GM21619 (cell line): ENCODE measurements at regions not wholly inside any gene's neighbourhood (a gene's known extent, or its start where the extent isn't known, plus 50 kb on each side); places are given as distances from the start of the nearest gene placed in this dataset.

Source experiments
- ATAC-seq: cut with Tn5 transposase; IDR thresholded peaks from one replicate; pipeline ENCODE4 v1.9.1; 2021; ENCODE audit not compliant: unreplicated experiment

DNA sequence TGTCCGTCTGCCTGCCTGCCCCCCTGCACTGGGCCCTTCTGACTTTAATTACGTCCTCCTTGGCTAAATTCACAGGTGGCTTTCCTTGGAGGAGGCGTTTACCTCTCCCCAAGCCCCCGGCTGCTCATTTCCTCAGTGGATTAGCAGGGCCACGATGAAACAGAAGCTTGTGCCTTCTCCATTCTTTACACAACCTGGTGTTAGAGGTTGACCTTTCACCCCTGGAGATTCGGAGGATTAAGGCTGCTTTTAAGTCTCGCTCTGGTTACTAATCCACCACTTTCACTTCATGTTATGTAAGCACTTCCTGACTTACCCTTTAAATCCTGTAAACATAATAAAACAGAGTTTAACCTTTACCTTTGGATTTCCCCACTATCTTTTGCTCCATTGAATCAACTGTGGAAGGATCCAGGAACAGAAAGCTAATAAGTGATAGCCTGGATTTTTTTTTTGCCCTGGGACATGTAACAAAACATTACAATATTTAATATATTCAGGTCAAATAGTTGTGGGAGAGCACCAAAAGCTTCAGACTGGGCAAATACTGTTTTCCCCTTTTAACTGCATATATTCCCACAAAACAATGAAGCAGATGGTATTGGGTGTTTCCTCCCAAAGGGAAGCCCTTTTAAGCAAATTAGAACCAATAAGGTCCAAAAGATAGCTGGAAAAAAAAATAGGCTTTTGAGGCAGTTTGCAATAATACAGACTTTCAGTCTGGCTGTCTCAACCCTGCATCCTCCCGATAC is 370.2 kb downstream of the EN1 start:
- no peak for ATAC-seq

- no peak for ATAC-seq
Measured at GRCh38 chr2:118475622-118476205, 371.7 kb downstream of the EN1 start.

DNA sequence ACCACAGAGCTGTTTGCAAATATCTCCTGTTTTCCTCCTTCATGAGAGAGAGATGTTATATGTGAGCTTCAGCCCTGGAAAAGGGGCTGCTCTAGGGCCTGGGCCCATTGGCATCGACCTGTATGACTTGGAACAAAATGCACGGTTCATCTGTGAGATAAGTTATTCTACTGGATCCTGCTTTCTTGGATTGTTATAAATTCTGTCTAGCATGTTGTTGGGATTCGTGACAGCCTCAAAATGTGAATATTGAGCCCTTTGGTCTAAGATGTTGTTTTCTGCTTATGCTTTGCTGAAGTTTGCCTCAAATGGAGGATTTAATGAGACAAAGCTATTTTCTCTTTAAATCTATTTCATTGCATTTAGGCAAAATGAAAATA is 372.9 kb downstream of the EN1 start:
- no peak for ATAC-seq

- ATAC-seq, result no peak
Measured at GRCh38 chr2:118473846-118474540, 373.5 kb downstream of the EN1 start.

- ATAC-seq, result no peak
Measured at GRCh38 chr2:118473241-118473640, 374.2 kb downstream of the EN1 start.

DNA sequence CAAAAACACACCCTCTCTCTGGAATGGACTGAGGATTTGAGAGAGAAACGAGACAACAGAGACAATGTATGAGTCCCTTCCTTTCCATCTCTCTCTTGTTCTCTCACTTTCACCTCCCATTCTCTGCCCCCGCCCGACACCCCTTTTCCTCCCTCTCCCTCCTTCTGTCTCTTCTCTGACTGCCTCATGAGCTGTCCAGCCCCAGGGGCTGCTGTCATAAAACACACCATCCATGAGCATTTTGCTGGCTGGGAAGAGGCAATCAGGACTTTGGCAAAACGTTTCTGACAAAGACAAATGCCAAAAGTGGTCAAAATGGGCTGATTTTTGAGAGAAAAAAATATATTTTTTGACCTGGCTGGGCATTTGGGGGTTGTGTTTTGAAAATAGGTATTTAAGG is 377.2 kb downstream of the EN1 start:
- ATAC-seq, result no peak

DNA sequence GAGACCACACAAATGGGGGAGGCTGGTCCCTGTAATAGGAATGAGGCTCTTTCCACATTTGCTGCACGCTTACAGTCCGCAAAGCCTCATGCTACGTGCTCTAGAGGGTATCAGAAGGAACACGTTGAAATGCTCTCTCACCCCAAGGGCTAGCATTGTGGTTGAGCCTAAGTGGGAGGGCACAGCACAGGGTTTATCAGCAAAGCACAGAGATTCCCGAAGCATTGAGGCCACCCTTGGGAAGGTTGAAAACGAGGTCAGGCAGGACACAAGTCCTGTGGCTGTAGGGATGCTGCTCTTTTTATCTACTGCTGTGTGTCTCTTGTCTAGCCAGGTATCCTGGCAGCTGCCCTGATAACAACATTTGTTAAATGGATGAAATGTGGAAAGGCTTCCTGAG is 378.3 kb downstream of the EN1 start:
- ATAC-seq, result no peak

GRCh38 chr2:118464546-118465265 is 376.4 kb downstream of the INSIG2 start:
- ATAC-seq, result no peak

DNA sequence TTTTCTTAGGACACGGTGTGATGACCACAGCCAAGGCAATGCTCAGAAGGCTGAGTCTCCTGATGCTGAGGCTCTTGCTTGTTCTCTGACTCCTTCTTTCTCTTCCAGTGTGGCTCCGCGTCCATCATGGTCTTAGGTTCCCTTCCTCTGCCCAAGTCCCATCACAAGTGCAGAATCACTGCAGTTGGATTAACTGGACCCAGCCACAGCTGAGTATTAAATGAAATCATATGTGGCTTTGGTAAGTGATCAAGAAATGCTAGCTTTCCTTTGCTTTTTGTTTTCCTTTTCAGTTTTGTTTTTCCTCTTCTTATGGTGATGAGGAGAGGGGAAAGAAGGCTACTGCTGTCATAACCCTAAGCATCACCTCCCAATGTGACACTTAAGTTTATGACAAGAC is 375.8 kb downstream of the INSIG2 start:
- ATAC-seq, result no peak

DNA sequence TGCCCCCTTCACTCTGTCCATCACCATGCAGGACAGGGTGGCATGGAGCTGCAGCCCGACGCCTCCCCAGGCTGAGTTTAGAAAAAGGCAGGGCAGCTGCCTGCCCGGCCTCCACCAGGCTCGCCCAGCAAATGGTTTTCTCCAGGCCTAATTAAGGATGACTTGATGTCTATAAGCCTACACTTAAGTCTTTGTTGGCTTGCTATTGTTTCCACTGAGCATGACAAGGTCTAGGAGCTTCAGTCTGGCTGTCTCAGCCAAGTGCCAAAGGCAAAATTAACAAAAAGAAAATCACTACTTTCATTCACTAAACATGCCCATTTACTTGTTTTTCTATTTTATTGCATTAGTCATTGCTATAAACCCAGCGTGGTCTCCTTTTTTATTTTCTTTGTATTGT is 372.2 kb downstream of the INSIG2 start:
- ATAC-seq, result no peak

GRCh38 chr2:118459426-118459825 is 371.2 kb downstream of the INSIG2 start:
- ATAC-seq, result no peak

DNA sequence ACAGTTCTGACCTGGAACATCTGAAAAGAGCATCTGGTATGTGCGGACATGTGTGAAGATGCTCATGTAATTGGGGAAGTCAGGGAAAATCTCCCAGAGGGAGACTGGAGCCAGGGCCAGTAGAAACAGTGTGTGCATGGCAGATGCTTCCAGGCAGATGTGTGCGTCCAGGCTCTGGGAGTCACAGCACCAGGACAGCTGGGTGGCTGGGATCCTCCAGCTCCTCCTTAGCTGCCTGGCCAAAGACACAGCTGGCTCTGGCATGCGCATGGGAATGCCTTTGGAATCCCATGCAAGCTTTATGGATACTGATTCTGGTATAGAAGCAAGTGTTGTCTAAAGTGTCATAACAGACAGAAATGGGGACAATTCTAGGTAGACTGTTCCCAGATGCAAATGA is 369.7 kb downstream of the INSIG2 start:
- no peak for ATAC-seq

- no peak for ATAC-seq
Measured at GRCh38 chr2:118449401-118449800, 361.1 kb downstream of the INSIG2 start.

GRCh38 chr2:118443596-118443995 is 355.3 kb downstream of the INSIG2 start:
- no peak for ATAC-seq

DNA sequence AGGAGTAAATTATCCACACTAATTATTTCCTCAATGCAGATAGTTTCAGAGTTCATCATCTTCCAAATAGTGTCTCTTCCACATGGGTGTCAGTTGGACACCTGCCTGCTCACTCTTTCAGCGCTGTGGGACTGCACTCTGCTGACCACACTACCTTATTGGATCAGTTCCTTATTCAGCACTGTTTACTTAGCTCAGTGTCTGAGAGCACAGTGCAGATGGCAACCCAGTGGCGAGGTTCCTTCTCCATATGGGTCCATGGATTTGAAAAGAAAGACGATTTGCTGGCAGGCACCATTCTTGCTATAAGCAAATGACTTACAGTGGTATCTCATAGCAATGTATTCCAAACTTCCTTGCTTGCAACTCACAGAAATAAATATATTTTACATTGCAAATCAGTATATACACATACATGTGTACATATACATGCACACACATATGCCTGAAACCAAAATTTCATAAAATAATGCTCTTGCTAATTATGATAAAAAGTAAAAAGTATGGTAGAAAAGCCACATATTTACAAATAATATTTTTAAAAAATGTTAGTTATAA is 354.8 kb downstream of the INSIG2 start:
- no peak for ATAC-seq

- no peak for ATAC-seq
Measured at GRCh38 chr2:118442046-118442445, 353.8 kb downstream of the INSIG2 start.

- no peak for ATAC-seq
Measured at GRCh38 chr2:118440404-118441098, 352.3 kb downstream of the INSIG2 start.

DNA sequence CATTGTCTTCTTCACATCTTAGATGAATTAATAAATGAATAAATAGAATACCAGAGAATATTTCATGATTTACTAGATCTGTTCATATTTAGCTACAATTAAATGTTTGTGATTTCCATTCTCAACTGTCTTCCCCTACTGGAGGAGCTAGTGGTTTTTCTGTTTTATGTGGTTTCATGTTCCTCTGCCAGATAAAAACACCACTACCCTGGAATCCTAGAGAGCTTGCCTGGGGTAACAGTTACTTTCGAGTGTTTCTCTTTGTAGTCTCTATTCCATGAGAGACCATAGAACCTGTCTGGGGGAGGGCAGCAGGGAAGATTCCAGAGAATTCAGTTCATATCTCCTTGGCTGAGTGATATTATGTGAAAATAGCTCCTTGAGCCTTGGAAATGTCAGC is 349.2 kb downstream of the INSIG2 start:
- no peak for ATAC-seq

DNA sequence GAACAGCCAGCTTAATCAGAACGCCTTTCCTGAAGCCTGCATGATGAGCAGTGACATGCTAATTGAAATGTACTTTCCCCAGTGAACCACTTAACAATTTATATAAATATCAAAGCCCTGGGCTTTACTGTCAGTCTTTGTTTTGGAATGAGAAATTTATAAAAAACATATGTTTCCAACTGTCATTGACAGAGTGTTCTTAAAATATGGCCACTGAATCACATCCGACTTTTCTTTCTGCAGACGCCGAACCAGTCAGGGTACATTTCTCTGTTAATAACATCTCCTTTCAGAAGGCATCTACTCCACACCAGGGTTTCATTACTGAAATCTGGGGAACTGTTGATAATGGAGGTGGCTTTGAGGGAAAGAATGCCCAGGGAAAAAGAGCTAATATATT is 343.7 kb downstream of the INSIG2 start:
- ATAC-seq, result no peak

GRCh38 chr2:118431586-118431985 is 343.3 kb downstream of the INSIG2 start:
- ATAC-seq, result no peak

DNA sequence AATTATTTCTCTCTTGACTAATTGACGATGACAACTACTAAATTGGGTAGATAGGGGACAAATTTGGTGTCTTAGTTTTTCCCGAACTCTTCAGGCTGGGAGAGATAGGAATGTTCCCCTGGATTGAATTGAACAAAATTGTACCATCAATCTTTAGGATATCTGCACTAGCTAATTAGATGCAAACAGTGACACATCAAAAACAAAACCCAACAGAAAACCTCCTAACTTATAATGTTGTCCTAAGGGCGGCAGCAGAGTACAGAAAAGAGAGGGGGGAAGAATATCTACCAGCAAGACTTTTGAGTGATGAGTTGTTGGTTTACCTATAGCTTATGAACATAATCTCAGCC is 342.9 kb downstream of the INSIG2 start:
- ATAC-seq, result no peak
